ENCODE measurements at regions not wholly inside any gene's neighbourhood (a gene's known extent, or its start where the extent isn't known, plus 50 kb on each side); places are given as distances from the start of the nearest gene placed in this dataset.

GRCh38 chr2:104975851-104976250 lies 62.0 kb upstream of the MRPS9 start:
- Mint-ChIP-seq H3K4me3 (no peak overlapping the region), H3K36me3 (ENCODE audit: low read depth) (no peaks in the 10 kb centered on the region; the same call in 2 of the 3 replicates), H3K27me3 (ENCODE audit: insufficient read depth, low read depth, poor library complexity) (peaks cover 7% of the 10 kb centered on the region), H3K27ac (no peak overlapping the region), H3K9me3 (peaks cover 5% of the 10 kb centered on the region; the same call in 2 of the 3 replicates), H3K4me1 (no peaks in the 10 kb centered on the region; the same call in 2 of the 3 replicates)
- Histone ChIP-seq H3K36me3 (ENCODE audit: insufficient read depth) (no peaks in the 10 kb centered on the region), H3K9me2 (ENCODE audit: insufficient read depth) (peaks cover 15% of the 10 kb centered on the region), H2AFZ (no peak overlapping the region), H3K4me3 (no peak overlapping the region), H3K27ac (ENCODE audit: low read depth) (no peak overlapping the region), H3K79me2 (replicated peaks; ENCODE audit: insufficient read depth) (no peaks in the 10 kb centered on the region), H4K20me1 (replicated peaks; ENCODE audit: insufficient read depth) (no peaks in the 10 kb centered on the region), H3F3A (replicated peaks; ENCODE audit: low read depth) (no peaks in the 10 kb centered on the region), H3K27me3 (ENCODE audit: insufficient read depth) (no peaks in the 10 kb centered on the region), H3K4me2 (no peak overlapping the region), H3K4me1 (ENCODE audit: insufficient read depth) (no peaks in the 10 kb centered on the region)
- no peak for DNase-seq (ENCODE audit: low spot score)
- ATAC-seq = no peak
- TF ChIP-seq, protein P1, sequence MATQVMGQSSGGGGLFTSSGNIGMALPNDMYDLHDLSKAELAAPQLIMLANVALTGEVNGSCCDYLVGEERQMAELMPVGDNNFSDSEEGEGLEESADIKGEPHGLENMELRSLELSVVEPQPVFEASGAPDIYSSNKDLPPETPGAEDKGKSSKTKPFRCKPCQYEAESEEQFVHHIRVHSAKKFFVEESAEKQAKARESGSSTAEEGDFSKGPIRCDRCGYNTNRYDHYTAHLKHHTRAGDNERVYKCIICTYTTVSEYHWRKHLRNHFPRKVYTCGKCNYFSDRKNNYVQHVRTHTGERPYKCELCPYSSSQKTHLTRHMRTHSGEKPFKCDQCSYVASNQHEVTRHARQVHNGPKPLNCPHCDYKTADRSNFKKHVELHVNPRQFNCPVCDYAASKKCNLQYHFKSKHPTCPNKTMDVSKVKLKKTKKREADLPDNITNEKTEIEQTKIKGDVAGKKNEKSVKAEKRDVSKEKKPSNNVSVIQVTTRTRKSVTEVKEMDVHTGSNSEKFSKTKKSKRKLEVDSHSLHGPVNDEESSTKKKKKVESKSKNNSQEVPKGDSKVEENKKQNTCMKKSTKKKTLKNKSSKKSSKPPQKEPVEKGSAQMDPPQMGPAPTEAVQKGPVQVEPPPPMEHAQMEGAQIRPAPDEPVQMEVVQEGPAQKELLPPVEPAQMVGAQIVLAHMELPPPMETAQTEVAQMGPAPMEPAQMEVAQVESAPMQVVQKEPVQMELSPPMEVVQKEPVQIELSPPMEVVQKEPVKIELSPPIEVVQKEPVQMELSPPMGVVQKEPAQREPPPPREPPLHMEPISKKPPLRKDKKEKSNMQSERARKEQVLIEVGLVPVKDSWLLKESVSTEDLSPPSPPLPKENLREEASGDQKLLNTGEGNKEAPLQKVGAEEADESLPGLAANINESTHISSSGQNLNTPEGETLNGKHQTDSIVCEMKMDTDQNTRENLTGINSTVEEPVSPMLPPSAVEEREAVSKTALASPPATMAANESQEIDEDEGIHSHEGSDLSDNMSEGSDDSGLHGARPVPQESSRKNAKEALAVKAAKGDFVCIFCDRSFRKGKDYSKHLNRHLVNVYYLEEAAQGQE (IDR thresholded peaks at IDR 0.05; ENCODE audit: unreplicated experiment) = no peak
- TF ChIP-seq CREB1 (CRISPR knock-in tag; IDR thresholded peaks at IDR 0.05; ENCODE audit: low read depth) = no peak
- TF ChIP-seq, protein P2, sequence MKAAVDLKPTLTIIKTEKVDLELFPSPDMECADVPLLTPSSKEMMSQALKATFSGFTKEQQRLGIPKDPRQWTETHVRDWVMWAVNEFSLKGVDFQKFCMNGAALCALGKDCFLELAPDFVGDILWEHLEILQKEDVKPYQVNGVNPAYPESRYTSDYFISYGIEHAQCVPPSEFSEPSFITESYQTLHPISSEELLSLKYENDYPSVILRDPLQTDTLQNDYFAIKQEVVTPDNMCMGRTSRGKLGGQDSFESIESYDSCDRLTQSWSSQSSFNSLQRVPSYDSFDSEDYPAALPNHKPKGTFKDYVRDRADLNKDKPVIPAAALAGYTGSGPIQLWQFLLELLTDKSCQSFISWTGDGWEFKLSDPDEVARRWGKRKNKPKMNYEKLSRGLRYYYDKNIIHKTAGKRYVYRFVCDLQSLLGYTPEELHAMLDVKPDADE (IDR thresholded peaks at IDR 0.05) = no peak
- TF ChIP-seq ZNF331 (CRISPR knock-in tag; IDR thresholded peaks at IDR 0.05; ENCODE audit: low read depth) = no peak
- no peak for TF ChIP-seq CTCF (conservative IDR thresholded peaks at IDR 0.05; ENCODE audit: low read depth in 2 of 2)
- no peak for TF ChIP-seq EZH2 (IDR thresholded peaks at IDR 0.05; ENCODE audit: low read depth, unreplicated experiment)
- no peak for TF ChIP-seq ZNF462 (CRISPR knock-in tag; IDR thresholded peaks at IDR 0.05)
- TF ChIP-seq STAT1 (IDR thresholded peaks at IDR 0.05; ENCODE audit: unreplicated experiment) = no peak
- TF ChIP-seq NANOG (IDR thresholded peaks at IDR 0.05; ENCODE audit: borderline replicate concordance) = no peak
- TF ChIP-seq EZH2phosphoT487 (IDR thresholded peaks at IDR 0.05; ENCODE audit: unreplicated experiment) = no peak
- TF ChIP-seq JUNB (IDR thresholded peaks at IDR 0.05; ENCODE audit: unreplicated experiment) = no peak
- TF ChIP-seq ZNF114 (CRISPR knock-in tag; IDR thresholded peaks at IDR 0.05) = no peak

All from GM23338 (cell line).